ENCODE measurements at regions not wholly inside any gene's neighbourhood (a gene's known extent, or its start where the extent isn't known, plus 50 kb on each side); places are given as distances from the start of the nearest gene placed in this dataset.

- ATAC-seq = peak; percentile 94
Observed at GRCh38 chr7:47100817-47101435, 481.0 kb downstream of the TNS3 start.

GRCh38 chr7:47100148-47100816 is 481.6 kb downstream of the TNS3 start:
- ATAC-seq (peak; percentile 48), DNase-seq (no peak)
- Histone ChIP-seq H3K4me3 (no peak overlapping the region), H3K27me3 (no peaks in the 10 kb centered on the region), H3K27ac (no peak overlapping the region), H3K4me1 (no peaks in the 10 kb centered on the region), H3K36me3 (no peaks in the 10 kb centered on the region), H3K9me3 (no peaks in the 10 kb centered on the region)
- TF ChIP-seq, protein P1, sequence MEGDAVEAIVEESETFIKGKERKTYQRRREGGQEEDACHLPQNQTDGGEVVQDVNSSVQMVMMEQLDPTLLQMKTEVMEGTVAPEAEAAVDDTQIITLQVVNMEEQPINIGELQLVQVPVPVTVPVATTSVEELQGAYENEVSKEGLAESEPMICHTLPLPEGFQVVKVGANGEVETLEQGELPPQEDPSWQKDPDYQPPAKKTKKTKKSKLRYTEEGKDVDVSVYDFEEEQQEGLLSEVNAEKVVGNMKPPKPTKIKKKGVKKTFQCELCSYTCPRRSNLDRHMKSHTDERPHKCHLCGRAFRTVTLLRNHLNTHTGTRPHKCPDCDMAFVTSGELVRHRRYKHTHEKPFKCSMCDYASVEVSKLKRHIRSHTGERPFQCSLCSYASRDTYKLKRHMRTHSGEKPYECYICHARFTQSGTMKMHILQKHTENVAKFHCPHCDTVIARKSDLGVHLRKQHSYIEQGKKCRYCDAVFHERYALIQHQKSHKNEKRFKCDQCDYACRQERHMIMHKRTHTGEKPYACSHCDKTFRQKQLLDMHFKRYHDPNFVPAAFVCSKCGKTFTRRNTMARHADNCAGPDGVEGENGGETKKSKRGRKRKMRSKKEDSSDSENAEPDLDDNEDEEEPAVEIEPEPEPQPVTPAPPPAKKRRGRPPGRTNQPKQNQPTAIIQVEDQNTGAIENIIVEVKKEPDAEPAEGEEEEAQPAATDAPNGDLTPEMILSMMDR (IDR thresholded peaks at IDR 0.05) = no peak
- intact Hi-C loops (cut with DNase I) = no loop called here

More at GRCh38 chr7:47100817-47101435, 481.0 kb downstream of the TNS3 start:
- no peaks in the 10 kb centered on the region for H3K9me3 ChIP-seq
- H3K27ac ChIP-seq = no peak overlapping the region
- no peak overlapping the region for H3K4me3 ChIP-seq
- no peaks in the 10 kb centered on the region for H3K36me3 ChIP-seq
- no peaks in the 10 kb centered on the region for H3K4me1 ChIP-seq
- TF ChIP-seq, protein P1 (IDR thresholded peaks at IDR 0.05) = peak; percentile 36 to 41
- no peaks in the 10 kb centered on the region for H3K27me3 ChIP-seq
- intact Hi-C loops (cut with DNase I) = no loop called here
- peak in 2 of 4 donors; percentile 36 to 72 for DNase-seq

GRCh38 chr7:47097431-47097830 is 484.5 kb downstream of the TNS3 start:
- no peak for DNase-seq
- Histone ChIP-seq H3K4me1 (no peaks in the 10 kb centered on the region), H3K27me3 (no peaks in the 10 kb centered on the region), H3K4me3 (no peak overlapping the region), H3K9me3 (no peaks in the 10 kb centered on the region), H3K36me3 (no peaks in the 10 kb centered on the region), H3K27ac (no peak overlapping the region)
- TF ChIP-seq, protein P1 (IDR thresholded peaks at IDR 0.05) = no peak
- no peak for ATAC-seq
- intact Hi-C loops (cut with DNase I) = no loop called here

DNA sequence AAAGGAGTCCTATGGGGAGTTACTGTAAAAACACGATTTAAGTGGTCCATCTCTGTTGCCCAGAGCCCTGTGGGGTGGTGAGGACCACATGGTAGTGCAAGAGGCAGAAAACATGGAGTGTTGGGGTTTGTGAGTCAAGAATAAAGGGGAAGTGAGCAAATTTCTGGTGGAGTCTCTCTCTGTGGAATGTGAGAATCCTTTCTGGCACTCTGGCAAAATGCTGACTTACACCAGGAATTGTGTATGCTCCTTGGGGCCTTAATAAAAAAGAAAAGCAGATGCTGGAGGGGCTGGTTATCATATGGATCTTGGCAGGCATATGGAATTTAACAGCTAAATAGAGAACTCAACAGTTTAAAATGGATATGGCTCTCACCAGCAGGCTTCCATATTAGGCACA is 486.0 kb downstream of the TNS3 start:
- Histone ChIP-seq H3K4me3 (no peak overlapping the region), H3K4me1 (no peaks in the 10 kb centered on the region), H3K27me3 (no peaks in the 10 kb centered on the region), H3K27ac (no peak overlapping the region), H3K9me3 (no peaks in the 10 kb centered on the region), H3K36me3 (no peaks in the 10 kb centered on the region)
- intact Hi-C loops (cut with DNase I) = no loop called here
- DNase-seq (no peak), ATAC-seq (no peak)
- TF ChIP-seq, protein P1 (IDR thresholded peaks at IDR 0.05) = no peak

DNA sequence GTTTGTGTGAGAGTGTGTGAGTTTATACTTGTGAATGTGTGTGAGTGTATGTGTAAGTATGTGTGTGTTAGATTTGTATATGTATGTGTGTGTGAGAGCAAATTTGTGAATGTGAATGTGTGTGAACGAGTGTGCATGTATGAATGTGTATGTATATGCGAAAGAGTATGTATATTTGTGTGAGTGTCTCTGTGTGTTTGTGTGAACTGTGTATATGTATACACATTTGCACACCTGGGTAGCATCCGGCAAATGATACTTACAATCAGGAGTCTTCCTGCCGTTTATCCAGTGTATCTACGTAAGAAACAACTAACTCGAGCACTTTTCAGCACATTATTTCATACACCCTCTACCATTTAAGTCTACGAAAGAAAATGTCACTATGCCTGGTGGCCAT is 487.4 kb downstream of the TNS3 start:
- no peak for ATAC-seq
- Histone ChIP-seq H3K36me3 (no peaks in the 10 kb centered on the region), H3K27me3 (no peaks in the 10 kb centered on the region), H3K4me3 (no peak overlapping the region), H3K9me3 (no peaks in the 10 kb centered on the region), H3K4me1 (no peaks in the 10 kb centered on the region), H3K27ac (no peak overlapping the region)
- intact Hi-C loops (cut with DNase I) = no loop called here
- DNase-seq = no peak
- TF ChIP-seq, protein P1 (IDR thresholded peaks at IDR 0.05) = no peak

Measured in left lung (tissue), 4 donors.